ENCODE measurements at regions not wholly inside any gene's neighbourhood (a gene's known extent, or its start where the extent isn't known, plus 50 kb on each side); places are given as distances from the start of the nearest gene placed in this dataset.
"Not testable (repeated sequence)": the region's sequence is repeated elsewhere in the genome, so short reads cannot be mapped to it uniquely, and the experiment has no call there.

- DNase-seq, result not testable (repeated sequence)
These were observed 75.8 kb upstream of the PARP8 start for GRCh38 chr5:50590444-50591189.

- DNase-seq, result not testable (repeated sequence)
These were observed 75.1 kb upstream of the PARP8 start for GRCh38 chr5:50591338-50591737.

- DNase-seq, result no peak
These were observed 72.8 kb upstream of the PARP8 start for GRCh38 chr5:50593681-50594080.

GRCh38 chr5:50595199-50595598 is 71.2 kb upstream of the PARP8 start:
- no peak for DNase-seq

- DNase-seq, result not testable (repeated sequence)
These were observed 64.9 kb upstream of the PARP8 start for GRCh38 chr5:50601576-50601975.

- no peak for DNase-seq
These were observed 60.3 kb upstream of the PARP8 start for GRCh38 chr5:50606179-50606578.

- not testable (repeated sequence) for DNase-seq
These were observed 59.0 kb upstream of the PARP8 start for GRCh38 chr5:50607456-50607855.

GRCh38 chr5:50607953-50608705 is 58.3 kb upstream of the PARP8 start:
- not testable (repeated sequence) for DNase-seq

- DNase-seq, result not testable (repeated sequence)
These were observed 53.4 kb upstream of the PARP8 start for GRCh38 chr5:50613057-50613456.

All from DMS79 treated with DMSO at 0.1 percent for 48 hours (cell line).